ENCODE measurements at regions not wholly inside any gene's neighbourhood (a gene's known extent, or its start where the extent isn't known, plus 50 kb on each side); places are given as distances from the start of the nearest gene placed in this dataset.
"Not testable (repeated sequence)": the region's sequence is repeated elsewhere in the genome, so short reads cannot be mapped to it uniquely, and the experiment has no call there.

GRCh38 chr4:67286724-67287123 lies 258.6 kb downstream of the CENPC start:
- Histone ChIP-seq H3K36me3 (ENCODE audit: control insufficient read depth in 4 of 4, insufficient read depth in 4 of 4, low read length in 4 of 4) (no peaks in the 10 kb centered on the region), H3K4me1 (ENCODE audit: control insufficient read depth in 5 of 5, insufficient read depth in 5 of 5, low read length in 5 of 5) (peaks cover 0 to 2% (median 0%) of the 10 kb centered on the region in 5 donors), H3K27me3 (ENCODE audit: control insufficient read depth in 3 of 3, insufficient read depth in 3 of 3, low read length in 2 of 3) (no peaks in the 10 kb centered on the region), H3K9me3 (ENCODE audit: control insufficient read depth in 4 of 4, insufficient read depth in 3 of 4, low read length in 3 of 4) (peaks cover 0 to 3% (median 2%) of the 10 kb centered on the region in 4 donors), H3K4me3 (no peak overlapping the region), H3K9ac (ENCODE audit: insufficient read depth in 1 of 2, low read length in 2 of 2) (no peak overlapping the region), H3K27ac (ENCODE audit: low read depth in 1 of 2, low read length in 1 of 2) (no peak overlapping the region)
- 94 to 95% methylated on average over 17 of the region's 17 CpGs for WGBS, 2 donors
- no peak for ATAC-seq (ENCODE audit: insufficient read depth, low FRiP score)
- DNase-seq, result no peak
- TF ChIP-seq CTCF (IDR thresholded peaks at IDR 0.05; ENCODE audit: control extremely low read depth, extremely low read depth), result no peak

- Histone ChIP-seq H3K27ac (ENCODE audit: low read depth in 1 of 2, low read length in 1 of 2) (no peak overlapping the region), H3K36me3 (ENCODE audit: control insufficient read depth in 4 of 4, insufficient read depth in 4 of 4, low read length in 4 of 4) (no peaks in the 10 kb centered on the region), H3K9me3 (ENCODE audit: control insufficient read depth in 4 of 4, insufficient read depth in 3 of 4, low read length in 3 of 4) (peaks cover 0 to 3% (median 1%) of the 10 kb centered on the region in 4 donors), H3K4me3 (no peak overlapping the region), H3K27me3 (ENCODE audit: control insufficient read depth in 3 of 3, insufficient read depth in 3 of 3, low read length in 2 of 3) (no peaks in the 10 kb centered on the region), H3K4me1 (ENCODE audit: control insufficient read depth in 5 of 5, insufficient read depth in 5 of 5, low read length in 5 of 5) (no peaks in the 10 kb centered on the region), H3K9ac (ENCODE audit: insufficient read depth in 1 of 2, low read length in 2 of 2) (no peak overlapping the region)
- TF ChIP-seq CTCF (IDR thresholded peaks at IDR 0.05; ENCODE audit: control extremely low read depth, extremely low read depth), result no peak
- ATAC-seq (ENCODE audit: insufficient read depth, low FRiP score), result no peak
- no peak for DNase-seq
- WGBS, 2 donors, result 90 to 93% methylated on average over 13 of the region's 13 CpGs
Measured at GRCh38 chr4:67282749-67283148, 262.6 kb downstream of the CENPC start.

GRCh38 chr4:67275179-67275750 lies 270.0 kb downstream of the CENPC start:
- peaks cover 0 to 15% (median 2%) of the 10 kb centered on the region in 4 donors for H3K9me3 ChIP-seq (ENCODE audit: control insufficient read depth in 4 of 4, insufficient read depth in 3 of 4, low read length in 3 of 4)
- no peak for DNase-seq
- no peak overlapping the region for H3K4me3 ChIP-seq
- no peaks in the 10 kb centered on the region for H3K4me1 ChIP-seq (ENCODE audit: control insufficient read depth in 5 of 5, insufficient read depth in 5 of 5, low read length in 5 of 5)
- no peaks in the 10 kb centered on the region for H3K27me3 ChIP-seq (ENCODE audit: control insufficient read depth in 3 of 3, insufficient read depth in 3 of 3, low read length in 2 of 3)
- 87 to 93% methylated on average over 11 of the region's 11 CpGs for WGBS, 2 donors
- no peak overlapping the region for H3K9ac ChIP-seq (ENCODE audit: insufficient read depth in 1 of 2, low read length in 2 of 2)
- no peaks in the 10 kb centered on the region for H3K36me3 ChIP-seq (ENCODE audit: control insufficient read depth in 4 of 4, insufficient read depth in 4 of 4, low read length in 4 of 4)
- TF ChIP-seq CTCF (IDR thresholded peaks at IDR 0.05; ENCODE audit: control extremely low read depth, extremely low read depth), result no peak
- H3K27ac ChIP-seq (ENCODE audit: low read depth in 1 of 2, low read length in 1 of 2), result no peak overlapping the region
- no peak for ATAC-seq (ENCODE audit: insufficient read depth, low FRiP score)

- DNase-seq; H3K27me3 ChIP-seq (ENCODE audit: control insufficient read depth in 3 of 3, insufficient read depth in 3 of 3, low read length in 2 of 3); H3K4me1 ChIP-seq (ENCODE audit: control insufficient read depth in 5 of 5, insufficient read depth in 5 of 5, low read length in 5 of 5); H3K9ac ChIP-seq (ENCODE audit: insufficient read depth in 1 of 2, low read length in 2 of 2); H3K4me3 ChIP-seq; H3K36me3 ChIP-seq (ENCODE audit: control insufficient read depth in 4 of 4, insufficient read depth in 4 of 4, low read length in 4 of 4); H3K27ac ChIP-seq (ENCODE audit: low read depth in 1 of 2, low read length in 1 of 2); ATAC-seq (ENCODE audit: insufficient read depth, low FRiP score): not testable (repeated sequence)
- H3K9me3 ChIP-seq (ENCODE audit: control insufficient read depth in 4 of 4, insufficient read depth in 3 of 4, low read length in 3 of 4), result peaks cover 0 to 15% (median 2%) of the 10 kb centered on the region in 4 donors
- 61 to 93% methylated on average over 3 of the region's 3 CpGs for WGBS, 2 donors
Measured at GRCh38 chr4:67274671-67275070, 270.6 kb downstream of the CENPC start.

Measured in lung (tissue), 11 donors.